ENCODE measurements at regions not wholly inside any gene's neighbourhood (a gene's known extent, or its start where the extent isn't known, plus 50 kb on each side); places are given as distances from the start of the nearest gene placed in this dataset.

DNA sequence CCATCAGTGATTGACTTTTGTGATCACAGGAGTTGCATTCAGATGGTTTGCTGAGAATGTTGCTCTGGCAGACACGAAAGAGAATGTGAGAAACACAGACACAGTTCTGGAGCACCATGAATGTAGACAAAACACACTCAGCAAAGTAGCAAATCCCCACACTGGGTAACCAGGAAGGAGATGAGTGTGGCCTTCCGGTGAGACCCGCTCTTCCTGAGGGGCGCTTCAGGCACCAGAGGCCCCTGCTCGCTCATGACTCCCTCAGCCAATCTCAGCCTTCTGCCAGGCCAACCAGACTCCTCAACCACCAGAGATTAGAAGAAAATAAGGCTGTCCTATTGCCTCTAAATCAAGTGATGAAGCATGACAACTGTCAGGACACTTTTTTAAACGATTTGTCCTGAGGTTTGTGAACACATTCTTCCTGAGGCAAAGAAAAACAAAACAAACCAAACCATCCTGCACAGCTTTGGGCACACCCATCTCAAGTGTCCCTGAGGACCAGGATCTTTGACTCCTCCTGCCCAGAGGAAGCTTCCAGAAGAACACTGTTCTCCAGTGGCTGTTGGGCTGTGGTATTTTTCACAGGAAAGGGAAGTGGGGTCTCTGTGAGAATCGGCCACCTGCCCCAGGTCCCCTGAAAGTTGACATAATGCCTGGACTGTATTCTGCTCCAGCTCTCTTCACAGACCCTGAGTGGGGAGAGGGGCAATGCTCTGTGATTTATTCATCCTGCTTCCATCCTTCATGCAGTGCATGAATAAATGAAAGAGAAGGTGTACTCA is 152.8 kb downstream of the BCL11A start:
- Histone ChIP-seq H3K4me1 (peaks cover 17 to 83% (median 66%) of the 10 kb centered on the region in 10 experiments), H3K36me3 (no peaks in the 10 kb centered on the region), H3K9ac (peak overlapping the region in 8 of 11 experiments; percentile 42 to 72 (median 62); a peak in 16 of 22 replicates), H4K20me1 (no peaks in the 10 kb centered on the region), H3K4me3 (peak overlapping the region in 6 of 10 experiments; percentile 11 to 41 (median 22); a peak in 6 of 20 replicates), H3K27me3 (no peaks in the 10 kb centered on the region), H3K9me3 (replicated peaks in 1 of 11) (no peaks in the 10 kb centered on the region), H3K27ac (peak overlapping the region in 10 of 11 experiments; percentile 14 to 88 (median 76); a peak in 20 of 22 replicates), H3K4me2 (peak overlapping the region; percentile 62 to 87 (median 78))
- no peak for TF ChIP-seq Cebpa-rat (IDR thresholded peaks at IDR 0.05)

DNA sequence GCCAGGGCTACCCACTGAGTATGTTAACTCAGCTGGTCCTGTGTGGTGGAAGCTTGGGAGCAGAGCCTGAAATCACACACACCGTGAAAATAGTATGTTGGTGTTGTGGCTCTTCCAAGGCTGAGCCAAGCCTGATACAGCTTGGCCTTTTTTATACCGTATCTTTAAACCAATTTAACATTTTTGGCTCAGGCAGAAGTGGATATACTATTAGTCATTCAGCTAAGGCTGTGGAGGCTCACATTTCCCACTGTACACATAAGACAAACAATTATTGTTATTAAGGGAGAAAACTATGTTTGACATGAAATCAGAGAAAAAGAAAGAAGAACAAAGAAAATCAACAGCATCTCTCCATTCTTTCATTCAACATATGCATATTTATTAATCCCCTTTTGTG is 159.0 kb downstream of the BCL11A start:
- Histone ChIP-seq H3K4me2 (no peak overlapping the region), H3K27me3 (no peaks in the 10 kb centered on the region), H3K4me1 (peaks cover 14 to 61% (median 41%) of the 10 kb centered on the region in 10 experiments), H3K27ac (no peak overlapping the region), H4K20me1 (no peaks in the 10 kb centered on the region), H3K36me3 (no peaks in the 10 kb centered on the region), H3K4me3 (no peak overlapping the region), H3K9me3 (replicated peaks in 1 of 11) (no peaks in the 10 kb centered on the region), H3K9ac (no peak overlapping the region)
- TF ChIP-seq Cebpa-rat (IDR thresholded peaks at IDR 0.05) = no peak

DNA sequence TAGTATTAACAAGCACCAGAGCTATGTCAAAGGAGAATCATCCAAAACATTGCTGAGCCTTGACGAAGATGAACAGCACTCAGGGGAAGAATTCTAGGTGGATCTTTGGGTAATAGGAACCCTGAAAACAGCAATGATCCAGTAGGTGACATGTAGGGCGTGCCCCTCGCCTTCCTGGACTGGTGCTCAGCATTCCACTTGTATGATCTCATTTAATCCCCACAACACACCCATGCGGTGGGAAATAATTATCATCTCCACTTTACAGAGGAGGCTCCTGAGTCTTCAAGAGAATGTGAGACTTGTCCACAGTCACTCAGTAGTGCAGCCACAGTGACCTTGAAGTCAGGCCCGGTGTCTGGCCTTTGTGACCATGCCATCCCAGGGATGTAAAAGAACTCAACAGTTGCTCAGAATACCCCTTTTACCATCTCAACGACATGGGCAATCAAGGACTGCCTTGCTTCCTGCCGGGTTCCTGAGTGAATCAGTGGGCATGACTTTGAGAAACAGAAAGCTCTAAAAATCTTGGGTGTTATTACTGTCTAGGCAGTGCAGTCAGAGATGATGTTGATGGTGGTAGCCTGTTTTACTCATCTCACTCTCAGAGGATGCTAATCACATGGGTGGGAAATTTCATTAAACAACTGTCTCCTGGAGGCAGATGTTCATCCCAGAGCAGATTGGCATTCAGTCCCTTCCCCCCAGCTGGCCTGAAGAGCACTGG is 161.6 kb downstream of the BCL11A start:
- Histone ChIP-seq H3K36me3 (no peaks in the 10 kb centered on the region), H3K4me2 (peak overlapping the region; percentile 18 to 80 (median 72); a peak in 21 of 22 replicates), H3K27ac (peak overlapping the region in 7 of 11 experiments; percentile 2 to 49 (median 26); a peak in 10 of 22 replicates), H3K4me1 (peaks cover 14 to 41% (median 22%) of the 10 kb centered on the region in 10 experiments; a peak in 19 of 20 replicates), H4K20me1 (no peaks in the 10 kb centered on the region), H3K4me3 (no peak overlapping the region), H3K9me3 (replicated peaks in 1 of 11) (no peaks in the 10 kb centered on the region), H3K9ac (peak overlapping the region in 1 of 11 experiments; percentile 3; a peak in 1 of 22 replicates), H3K27me3 (no peaks in the 10 kb centered on the region)
- TF ChIP-seq Cebpa-rat (IDR thresholded peaks at IDR 0.05) = no peak

DNA sequence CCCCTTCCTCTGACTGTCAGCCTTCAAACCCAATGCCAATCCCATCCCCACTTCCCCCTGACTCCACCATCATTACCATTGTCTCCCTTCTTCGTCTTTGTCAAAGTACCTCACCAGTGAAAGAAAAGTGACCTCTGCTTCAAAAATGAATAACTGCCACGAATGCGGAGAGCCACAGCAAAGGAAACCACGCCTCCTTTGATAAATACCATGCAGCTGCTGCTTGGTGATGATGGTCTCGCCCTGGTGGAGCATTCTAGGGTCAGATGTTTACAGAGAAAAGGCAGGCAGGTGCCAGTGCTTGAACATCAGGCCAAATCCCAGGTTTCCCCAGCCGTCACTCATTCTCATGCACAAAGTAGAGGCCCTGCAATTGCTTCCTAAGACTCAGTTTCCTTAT is 162.2 kb downstream of the BCL11A start:
- no peaks in the 10 kb centered on the region for H4K20me1 ChIP-seq
- no peak for TF ChIP-seq Cebpa-rat (IDR thresholded peaks at IDR 0.05)

DNA sequence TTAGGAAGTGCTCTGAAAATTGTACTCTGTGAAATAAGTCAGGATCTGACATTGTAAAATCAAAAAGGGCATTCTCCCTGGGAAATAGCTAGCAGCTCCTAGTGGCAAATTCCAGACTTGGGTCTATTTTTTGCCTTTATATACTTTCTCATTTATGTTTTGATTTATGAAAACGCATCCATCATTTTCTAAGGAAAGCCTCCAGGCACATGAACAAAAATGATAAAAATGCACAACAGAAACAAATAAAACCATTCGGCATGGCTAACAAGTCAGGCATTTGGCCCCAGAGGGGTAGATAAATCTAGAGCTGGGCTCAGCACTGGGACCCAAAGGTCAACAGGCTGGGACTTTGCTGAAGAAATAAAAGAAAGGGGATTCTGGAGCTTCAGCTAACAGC is 167.0 kb downstream of the BCL11A start:
- H4K20me1 ChIP-seq = no peaks in the 10 kb centered on the region
- no peaks in the 10 kb centered on the region for H3K36me3 ChIP-seq
- H3K4me1 ChIP-seq = peaks cover 2 to 14% (median 8%) of the 10 kb centered on the region in 10 experiments; a peak in 18 of 20 replicates
- H3K9me3 ChIP-seq (replicated peaks in 1 of 11) = peaks cover 0 to 10% (median 0%) of the 10 kb centered on the region in 11 experiments; a peak in 4 of 22 replicates
- no peak overlapping the region for H3K4me2 ChIP-seq
- H3K9ac ChIP-seq = no peak overlapping the region
- TF ChIP-seq Cebpa-rat (IDR thresholded peaks at IDR 0.05) = no peak
- H3K27me3 ChIP-seq = no peaks in the 10 kb centered on the region
- H3K27ac ChIP-seq = no peak overlapping the region
- no peak overlapping the region for H3K4me3 ChIP-seq

More for the DNA sequence above, 162.2 kb downstream of the BCL11A start:
- Histone ChIP-seq H3K9ac (no peak overlapping the region), H3K4me3 (no peak overlapping the region), H3K4me2 (peak overlapping the region in 9 of 11 experiments; percentile 49 to 80 (median 74); a peak in 18 of 22 replicates), H3K27me3 (no peaks in the 10 kb centered on the region), H3K4me1 (peaks cover 14 to 38% (median 22%) of the 10 kb centered on the region in 10 experiments; a peak in 19 of 20 replicates), H3K27ac (peak overlapping the region in 4 of 11 experiments; percentile 2 to 49 (median 34); a peak in 3 of 22 replicates), H3K9me3 (replicated peaks in 1 of 11) (no peaks in the 10 kb centered on the region), H3K36me3 (no peaks in the 10 kb centered on the region)

DNA sequence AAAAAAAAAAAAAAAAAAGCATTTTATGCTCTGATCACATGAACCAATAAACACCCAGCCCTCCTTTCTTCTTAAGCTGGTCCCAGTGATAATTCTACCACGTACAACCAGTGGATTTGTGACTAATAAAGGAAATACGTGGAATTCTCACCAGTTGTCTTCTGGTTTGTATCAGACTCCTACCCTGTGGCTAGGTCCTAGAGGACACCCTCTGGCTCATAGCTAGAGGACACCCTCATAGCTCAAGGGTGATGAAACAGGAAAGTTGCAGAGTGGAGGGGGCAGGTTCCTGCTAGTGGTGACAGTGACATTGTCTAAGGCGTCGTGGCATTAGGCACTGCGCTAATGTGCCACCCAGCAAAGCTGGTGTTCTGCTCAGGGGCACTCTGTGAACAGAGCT is 167.8 kb downstream of the BCL11A start:
- H3K9ac ChIP-seq = no peak overlapping the region
- H3K4me2 ChIP-seq = no peak overlapping the region
- H3K27ac ChIP-seq = no peak overlapping the region
- no peaks in the 10 kb centered on the region for H4K20me1 ChIP-seq
- H3K4me1 ChIP-seq = peaks cover 0 to 7% (median under 1%) of the 10 kb centered on the region in 10 experiments; a peak in 10 of 20 replicates
- no peaks in the 10 kb centered on the region for H3K27me3 ChIP-seq
- no peak overlapping the region for H3K4me3 ChIP-seq
- no peaks in the 10 kb centered on the region for H3K36me3 ChIP-seq
- TF ChIP-seq Cebpa-rat (IDR thresholded peaks at IDR 0.05) = no peak
- H3K9me3 ChIP-seq (replicated peaks in 1 of 11) = peaks cover 0 to 10% (median 0%) of the 10 kb centered on the region in 11 experiments; a peak in 4 of 22 replicates

DNA sequence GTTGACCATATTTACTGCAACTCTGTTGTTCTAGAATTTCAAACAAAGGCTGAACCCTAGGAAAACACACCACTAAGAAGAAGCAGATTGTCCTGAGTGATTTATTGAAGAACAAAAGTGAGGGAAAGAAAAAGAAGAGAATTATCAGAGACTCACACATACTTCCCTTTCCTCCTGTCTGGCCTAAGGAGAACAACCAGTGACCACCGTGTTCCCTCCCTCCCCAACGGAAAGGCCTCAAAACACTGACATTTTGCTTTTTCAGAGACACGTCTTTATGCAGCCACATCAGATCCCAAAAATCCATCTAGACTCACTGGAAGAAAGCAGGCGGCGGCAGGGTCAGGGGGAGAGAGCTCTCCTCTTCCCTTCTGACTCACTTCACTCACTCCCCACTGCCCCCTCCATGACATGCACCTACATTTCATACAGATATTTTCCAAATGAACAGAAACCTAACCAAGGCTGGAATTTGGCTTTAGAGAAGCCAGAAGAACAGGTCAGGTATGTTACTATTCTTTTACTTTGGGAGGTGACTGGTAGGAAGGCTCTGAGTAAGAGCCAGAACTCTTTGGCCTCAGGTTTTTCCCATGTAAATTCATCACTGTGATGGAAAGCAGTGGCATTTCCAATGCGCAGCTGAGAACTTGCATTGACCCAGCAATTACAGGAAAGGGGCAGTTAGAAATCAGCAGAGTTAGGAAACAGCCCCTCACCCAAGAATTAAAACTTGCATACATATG is 169.9 kb downstream of the BCL11A start:
- no peak overlapping the region for H3K4me2 ChIP-seq
- no peaks in the 10 kb centered on the region for H3K27me3 ChIP-seq

DNA sequence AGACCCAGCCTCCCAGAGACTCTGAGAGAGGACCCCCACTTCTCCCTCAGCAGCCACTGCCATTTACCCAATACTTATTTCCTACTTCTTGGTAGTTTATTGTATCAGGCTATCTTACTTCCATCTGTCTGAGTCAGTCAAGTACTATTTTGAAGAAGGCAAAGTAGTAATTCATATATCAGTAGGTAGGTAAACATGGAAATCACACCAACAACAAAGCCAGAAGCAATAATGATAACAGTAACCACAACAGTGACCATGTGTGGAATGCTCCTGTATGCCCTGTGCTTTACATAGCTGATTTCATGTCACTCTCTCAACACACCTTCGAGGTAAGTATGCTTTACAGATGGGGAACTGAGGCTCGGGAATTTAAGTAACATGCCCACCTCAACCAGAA is 173.0 kb downstream of the BCL11A start:
- Histone ChIP-seq H3K9ac (no peak overlapping the region), H3K27me3 (no peaks in the 10 kb centered on the region), H3K4me3 (no peak overlapping the region), H3K27ac (no peak overlapping the region), H3K4me2 (no peak overlapping the region), H3K4me1 (peaks cover 0 to 11% (median 1%) of the 10 kb centered on the region in 10 experiments; a peak in 6 of 20 replicates), H3K9me3 (replicated peaks in 1 of 11) (peaks cover 0 to 10% (median 0%) of the 10 kb centered on the region in 11 experiments; a peak in 4 of 22 replicates), H3K36me3 (no peaks in the 10 kb centered on the region), H4K20me1 (no peaks in the 10 kb centered on the region)
- no peak for TF ChIP-seq Cebpa-rat (IDR thresholded peaks at IDR 0.05)

More for the DNA sequence above, 169.9 kb downstream of the BCL11A start:
- TF ChIP-seq Cebpa-rat (IDR thresholded peaks at IDR 0.05) = no peak
- Histone ChIP-seq H3K27ac (no peak overlapping the region), H3K4me1 (peaks cover 0 to 5% (median 0%) of the 10 kb centered on the region in 10 experiments; a peak in 3 of 20 replicates), H4K20me1 (no peaks in the 10 kb centered on the region), H3K4me3 (no peak overlapping the region), H3K36me3 (no peaks in the 10 kb centered on the region), H3K9me3 (replicated peaks in 1 of 11) (peaks cover 0 to 10% (median 0%) of the 10 kb centered on the region in 11 experiments; a peak in 4 of 22 replicates), H3K9ac (no peak overlapping the region)
